Panc1 (cell line): ENCODE measurements at regions not wholly inside any gene's neighbourhood (a gene's known extent, or its start where the extent isn't known, plus 50 kb on each side); places are given as distances from the start of the nearest gene placed in this dataset.

Source experiments
- POLR2AphosphoS5 ChIP-seq: IDR thresholded peaks from 2 replicates; pipeline ENCODE4 v1.6.1; 2012; ENCODE audit warnings: mild to moderate bottlenecking, low read depth, low read length, moderate library complexity
- TF ChIP-seq, protein P1 (sequence below): fragments of 450-650 bp; IDR thresholded peaks from 2 replicates; pipeline ENCODE4 v1.5.1; 2017; ENCODE audit warnings: mild to moderate bottlenecking

DNA sequence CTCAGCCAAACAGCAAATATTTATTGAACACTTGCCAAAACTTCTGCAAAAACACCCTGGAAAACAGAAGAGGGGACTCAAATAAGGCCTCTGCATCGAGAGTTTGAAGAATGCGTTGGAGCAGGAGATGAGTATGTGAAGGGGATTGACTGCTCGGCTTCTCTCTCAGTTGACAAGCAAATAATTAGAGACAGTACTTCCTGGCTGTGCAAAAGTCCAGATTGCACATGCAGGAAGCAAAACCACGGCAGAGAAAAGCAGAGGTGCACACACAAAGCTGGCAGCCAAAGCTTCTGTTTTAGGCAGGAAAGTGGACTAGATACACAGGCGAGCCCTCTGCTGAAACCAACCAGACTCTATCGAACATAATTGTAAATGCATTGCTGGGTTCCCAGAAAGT, 343.6 kb upstream of the MGMT start:
- TF ChIP-seq, protein P1, sequence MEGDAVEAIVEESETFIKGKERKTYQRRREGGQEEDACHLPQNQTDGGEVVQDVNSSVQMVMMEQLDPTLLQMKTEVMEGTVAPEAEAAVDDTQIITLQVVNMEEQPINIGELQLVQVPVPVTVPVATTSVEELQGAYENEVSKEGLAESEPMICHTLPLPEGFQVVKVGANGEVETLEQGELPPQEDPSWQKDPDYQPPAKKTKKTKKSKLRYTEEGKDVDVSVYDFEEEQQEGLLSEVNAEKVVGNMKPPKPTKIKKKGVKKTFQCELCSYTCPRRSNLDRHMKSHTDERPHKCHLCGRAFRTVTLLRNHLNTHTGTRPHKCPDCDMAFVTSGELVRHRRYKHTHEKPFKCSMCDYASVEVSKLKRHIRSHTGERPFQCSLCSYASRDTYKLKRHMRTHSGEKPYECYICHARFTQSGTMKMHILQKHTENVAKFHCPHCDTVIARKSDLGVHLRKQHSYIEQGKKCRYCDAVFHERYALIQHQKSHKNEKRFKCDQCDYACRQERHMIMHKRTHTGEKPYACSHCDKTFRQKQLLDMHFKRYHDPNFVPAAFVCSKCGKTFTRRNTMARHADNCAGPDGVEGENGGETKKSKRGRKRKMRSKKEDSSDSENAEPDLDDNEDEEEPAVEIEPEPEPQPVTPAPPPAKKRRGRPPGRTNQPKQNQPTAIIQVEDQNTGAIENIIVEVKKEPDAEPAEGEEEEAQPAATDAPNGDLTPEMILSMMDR: no peak
- TF ChIP-seq POLR2AphosphoS5: no peak
